ENCODE measurements at regions not wholly inside any gene's neighbourhood (a gene's known extent, or its start where the extent isn't known, plus 50 kb on each side); places are given as distances from the start of the nearest gene placed in this dataset.

GRCh38 chr2:181130686-181131085 is 150.3 kb downstream of the UBE2E3 start:
- TF ChIP-seq CTCF (IDR thresholded peaks at IDR 0.05), result no peak
- no peak for TF ChIP-seq POLR2A (IDR thresholded peaks at IDR 0.05)
- no peak for TF ChIP-seq POLR2AphosphoS5 (IDR thresholded peaks at IDR 0.05; ENCODE audit: insufficient read depth in 1 of 2, low read depth in 1 of 2)

Measured in vagina (tissue), 2 donors.